ENCODE measurements at regions not wholly inside any gene's neighbourhood (a gene's known extent, or its start where the extent isn't known, plus 50 kb on each side); places are given as distances from the start of the nearest gene placed in this dataset.

DNA sequence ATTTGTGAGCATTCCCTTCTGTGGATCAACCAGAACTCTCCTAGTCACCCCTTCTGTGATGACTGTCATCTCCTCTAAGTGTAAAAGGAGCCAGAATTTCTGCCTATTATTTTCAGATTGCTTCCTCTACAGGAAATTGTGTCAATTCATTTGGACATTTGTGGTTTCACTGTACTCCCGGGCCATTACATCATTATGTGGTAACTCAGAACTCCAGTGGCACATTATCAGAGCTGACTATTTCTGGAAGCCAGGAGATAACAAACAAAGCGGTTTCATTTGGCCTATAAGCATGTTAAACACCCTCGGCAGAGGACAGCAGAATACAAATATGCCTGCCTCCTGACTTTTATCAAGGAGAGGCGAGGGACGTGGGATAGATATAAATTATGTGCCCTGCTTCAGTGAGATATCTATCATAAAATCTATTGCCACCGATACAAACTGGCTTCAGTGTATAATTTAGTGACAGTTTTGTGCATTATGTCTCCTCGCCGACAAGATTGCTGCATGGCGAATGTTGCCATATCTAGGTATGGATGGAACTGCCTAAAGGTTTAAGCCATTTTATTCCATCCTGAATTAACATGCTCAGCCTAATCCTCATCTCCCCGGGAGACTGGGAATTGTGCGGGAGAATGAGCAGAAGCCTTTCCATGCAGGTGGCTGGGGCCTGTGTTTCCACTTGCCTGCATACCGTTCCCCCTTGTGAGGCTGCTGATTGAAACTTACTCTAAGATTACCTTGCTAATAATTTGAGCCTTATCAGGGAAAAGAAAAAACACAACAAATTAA, 193.4 kb upstream of the SEMA6D start:
- TF ChIP-seq, protein P1, sequence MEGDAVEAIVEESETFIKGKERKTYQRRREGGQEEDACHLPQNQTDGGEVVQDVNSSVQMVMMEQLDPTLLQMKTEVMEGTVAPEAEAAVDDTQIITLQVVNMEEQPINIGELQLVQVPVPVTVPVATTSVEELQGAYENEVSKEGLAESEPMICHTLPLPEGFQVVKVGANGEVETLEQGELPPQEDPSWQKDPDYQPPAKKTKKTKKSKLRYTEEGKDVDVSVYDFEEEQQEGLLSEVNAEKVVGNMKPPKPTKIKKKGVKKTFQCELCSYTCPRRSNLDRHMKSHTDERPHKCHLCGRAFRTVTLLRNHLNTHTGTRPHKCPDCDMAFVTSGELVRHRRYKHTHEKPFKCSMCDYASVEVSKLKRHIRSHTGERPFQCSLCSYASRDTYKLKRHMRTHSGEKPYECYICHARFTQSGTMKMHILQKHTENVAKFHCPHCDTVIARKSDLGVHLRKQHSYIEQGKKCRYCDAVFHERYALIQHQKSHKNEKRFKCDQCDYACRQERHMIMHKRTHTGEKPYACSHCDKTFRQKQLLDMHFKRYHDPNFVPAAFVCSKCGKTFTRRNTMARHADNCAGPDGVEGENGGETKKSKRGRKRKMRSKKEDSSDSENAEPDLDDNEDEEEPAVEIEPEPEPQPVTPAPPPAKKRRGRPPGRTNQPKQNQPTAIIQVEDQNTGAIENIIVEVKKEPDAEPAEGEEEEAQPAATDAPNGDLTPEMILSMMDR (IDR thresholded peaks at IDR 0.05): no peak
- TF ChIP-seq POLR2A (IDR thresholded peaks at IDR 0.05): no peak

Measured in thyroid gland (tissue), 4 donors.